ENCODE measurements at regions not wholly inside any gene's neighbourhood (a gene's known extent, or its start where the extent isn't known, plus 50 kb on each side); places are given as distances from the start of the nearest gene placed in this dataset.

DNA sequence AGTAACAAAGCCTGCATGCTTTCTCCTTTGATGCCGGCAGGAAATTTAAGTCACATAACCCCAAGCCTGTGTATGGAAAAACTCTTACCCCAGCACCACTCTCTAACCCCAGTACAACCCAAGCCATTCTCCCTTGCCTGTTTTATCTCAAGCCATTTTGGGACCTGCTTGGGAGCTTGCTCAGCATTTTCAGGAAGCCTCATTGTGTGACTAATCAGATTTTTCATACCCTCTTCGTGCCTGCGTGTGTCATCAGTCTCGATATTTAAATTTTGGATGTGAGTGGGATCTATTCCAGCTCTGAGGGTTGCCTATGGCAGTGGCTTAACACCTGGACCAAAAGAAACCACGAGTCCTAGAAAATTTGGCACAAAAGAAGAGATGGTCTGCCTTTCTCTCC is 426.2 kb downstream of the SQOR start:
- no peak for DNase-seq (ENCODE audit: low read depth)
- TF ChIP-seq, protein P1, sequence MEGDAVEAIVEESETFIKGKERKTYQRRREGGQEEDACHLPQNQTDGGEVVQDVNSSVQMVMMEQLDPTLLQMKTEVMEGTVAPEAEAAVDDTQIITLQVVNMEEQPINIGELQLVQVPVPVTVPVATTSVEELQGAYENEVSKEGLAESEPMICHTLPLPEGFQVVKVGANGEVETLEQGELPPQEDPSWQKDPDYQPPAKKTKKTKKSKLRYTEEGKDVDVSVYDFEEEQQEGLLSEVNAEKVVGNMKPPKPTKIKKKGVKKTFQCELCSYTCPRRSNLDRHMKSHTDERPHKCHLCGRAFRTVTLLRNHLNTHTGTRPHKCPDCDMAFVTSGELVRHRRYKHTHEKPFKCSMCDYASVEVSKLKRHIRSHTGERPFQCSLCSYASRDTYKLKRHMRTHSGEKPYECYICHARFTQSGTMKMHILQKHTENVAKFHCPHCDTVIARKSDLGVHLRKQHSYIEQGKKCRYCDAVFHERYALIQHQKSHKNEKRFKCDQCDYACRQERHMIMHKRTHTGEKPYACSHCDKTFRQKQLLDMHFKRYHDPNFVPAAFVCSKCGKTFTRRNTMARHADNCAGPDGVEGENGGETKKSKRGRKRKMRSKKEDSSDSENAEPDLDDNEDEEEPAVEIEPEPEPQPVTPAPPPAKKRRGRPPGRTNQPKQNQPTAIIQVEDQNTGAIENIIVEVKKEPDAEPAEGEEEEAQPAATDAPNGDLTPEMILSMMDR (conservative IDR thresholded peaks at IDR 0.05; ENCODE audit: low read length) = no peak
- H3K4me3 ChIP-seq (ENCODE audit: low read length) = no peak overlapping the region

DNA sequence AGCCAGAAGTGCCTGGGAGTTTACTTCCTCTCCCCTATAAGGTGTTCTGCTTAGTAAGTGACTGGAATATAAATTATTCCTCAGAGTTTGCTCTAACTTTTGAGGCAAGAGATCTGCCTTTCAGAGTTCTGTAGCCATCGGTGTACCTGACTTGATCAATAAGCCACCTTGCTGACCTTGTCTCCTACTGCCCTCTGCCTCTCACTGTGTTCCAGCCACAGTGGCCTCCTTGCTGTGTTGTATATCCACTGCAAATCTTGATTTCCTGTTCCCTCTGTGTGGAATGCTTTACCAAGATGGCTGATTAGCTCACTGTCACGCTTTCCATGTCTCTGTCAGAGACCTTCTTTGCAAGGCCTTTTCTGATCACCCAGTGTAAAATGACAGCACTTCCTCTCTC is 442.4 kb downstream of the SQOR start:
- no peak for DNase-seq (ENCODE audit: low read depth)
- TF ChIP-seq, protein P1 (conservative IDR thresholded peaks at IDR 0.05; ENCODE audit: low read length) = no peak
- no peak overlapping the region for H3K4me3 ChIP-seq (ENCODE audit: low read length)

DNA sequence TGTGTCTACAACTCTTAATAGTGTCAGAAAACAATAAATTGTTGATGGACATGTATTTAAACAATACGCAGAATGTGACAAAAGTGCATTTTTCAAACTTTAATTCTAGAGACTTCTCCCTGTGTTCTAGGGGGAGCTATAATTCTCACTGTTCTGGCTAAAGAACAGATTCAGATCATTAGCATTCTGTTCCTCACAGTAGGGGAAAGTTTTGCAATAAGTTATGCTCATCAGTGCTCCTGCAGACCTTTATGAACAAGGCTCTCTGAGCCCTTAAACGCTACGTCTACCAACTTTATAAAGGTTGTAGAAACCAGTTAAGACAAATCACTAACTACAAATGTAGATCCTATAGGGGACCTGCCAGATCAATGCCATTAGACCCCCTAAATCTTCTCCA is 444.2 kb downstream of the SQOR start:
- TF ChIP-seq, protein P1 (conservative IDR thresholded peaks at IDR 0.05; ENCODE audit: low read length) = no peak
- no peak for DNase-seq (ENCODE audit: low read depth)
- H3K4me3 ChIP-seq (ENCODE audit: low read length) = no peak overlapping the region

DNA sequence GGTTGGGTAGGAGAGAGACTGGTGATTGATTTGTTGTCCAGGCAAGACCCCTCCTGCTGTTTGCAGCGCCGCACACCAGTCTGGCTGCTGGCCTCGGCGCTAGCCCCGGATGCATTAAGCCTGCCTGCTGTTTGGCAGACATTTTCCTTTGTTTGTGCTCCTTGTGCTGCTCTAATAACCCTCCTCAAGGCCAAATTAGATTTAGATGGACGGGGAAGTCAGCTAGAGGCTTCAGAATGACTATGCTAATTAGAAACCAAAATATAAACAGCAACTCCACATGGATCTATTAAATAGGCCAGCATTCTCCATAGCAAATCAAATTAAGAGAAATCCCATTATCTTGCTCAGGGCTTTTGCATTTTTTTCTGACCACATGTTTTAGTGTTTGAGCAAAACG is 445.2 kb downstream of the SQOR start:
- TF ChIP-seq, protein P1 (conservative IDR thresholded peaks at IDR 0.05; ENCODE audit: low read length) = no peak
- H3K4me3 ChIP-seq (ENCODE audit: low read length) = no peak overlapping the region
- peak; percentile 4 for DNase-seq (ENCODE audit: low read depth)

DNA sequence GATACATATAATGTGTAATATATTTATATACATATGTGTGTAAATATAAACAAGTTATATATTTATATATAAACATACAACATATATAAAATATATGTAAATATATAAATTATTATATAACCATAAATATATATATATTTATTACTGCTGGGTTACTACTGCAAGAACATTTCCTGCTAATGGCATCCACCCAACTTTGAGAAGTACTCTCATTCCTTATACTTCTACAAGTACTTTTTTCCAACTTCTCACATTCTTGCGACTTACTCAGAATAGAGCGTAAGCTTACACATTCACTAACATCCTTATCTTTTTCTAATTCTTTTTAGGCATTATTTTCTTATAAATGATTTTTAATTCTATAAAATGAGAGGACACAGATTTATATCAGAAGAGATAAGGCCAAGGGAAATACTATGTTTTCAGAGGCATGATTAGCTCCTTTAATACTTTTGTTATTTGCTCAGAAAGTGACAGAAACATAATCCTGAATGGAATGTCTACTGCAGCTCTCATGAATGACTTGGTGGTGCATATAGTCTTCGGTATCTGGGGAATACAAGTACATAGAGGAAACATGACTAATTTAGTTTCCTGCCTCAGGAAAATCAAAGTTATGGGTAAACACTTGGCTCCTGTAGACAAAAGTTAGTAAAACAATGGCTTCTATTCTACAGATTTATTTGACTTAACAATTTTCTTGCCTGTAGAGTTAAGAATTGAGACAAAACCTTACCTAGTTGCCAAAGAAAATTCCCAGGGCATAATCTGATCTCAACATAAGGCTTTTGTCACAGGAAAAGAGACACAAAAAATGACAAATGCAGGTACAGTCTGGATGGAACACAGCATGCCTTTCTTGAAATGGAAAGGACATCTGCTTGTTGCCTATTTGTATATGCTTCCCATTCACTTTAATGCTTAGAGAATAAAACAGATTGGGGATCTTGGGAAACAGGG is 453.9 kb downstream of the SQOR start:
- TF ChIP-seq, protein P1 (conservative IDR thresholded peaks at IDR 0.05; ENCODE audit: low read length) = no peak
- no peak overlapping the region for H3K4me3 ChIP-seq (ENCODE audit: low read length)
- DNase-seq (ENCODE audit: low read depth) = peak; percentile 37

DNA sequence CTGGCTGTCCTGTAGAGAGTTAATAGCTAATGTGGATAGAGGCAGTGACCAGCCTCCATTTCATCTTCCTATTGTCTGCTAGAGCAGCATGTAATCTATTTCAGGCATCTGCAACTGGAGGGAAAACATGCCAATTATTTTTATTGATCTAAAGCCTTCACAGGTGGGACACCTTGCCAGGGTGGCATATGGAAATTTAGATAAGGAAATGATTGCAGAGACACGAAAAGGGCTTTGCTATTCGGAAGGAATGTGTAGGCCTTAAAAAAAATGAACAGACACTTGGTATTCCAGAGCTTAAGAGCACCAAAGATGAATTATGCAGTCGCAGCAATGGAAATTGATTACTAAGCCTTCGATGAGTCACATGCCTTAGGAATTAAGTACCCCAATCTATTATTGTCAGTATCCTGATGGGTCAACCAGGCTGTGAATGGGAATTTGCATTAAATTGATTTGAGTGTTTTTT is 454.7 kb downstream of the SQOR start:
- TF ChIP-seq, protein P1 (conservative IDR thresholded peaks at IDR 0.05; ENCODE audit: low read length) = no peak
- H3K4me3 ChIP-seq (ENCODE audit: low read length) = no peak overlapping the region
- no peak for DNase-seq (ENCODE audit: low read depth)
